ENCODE measurements at regions not wholly inside any gene's neighbourhood (a gene's known extent, or its start where the extent isn't known, plus 50 kb on each side); places are given as distances from the start of the nearest gene placed in this dataset.
"Not testable (repeated sequence)": the region's sequence is repeated elsewhere in the genome, so short reads cannot be mapped to it uniquely, and the experiment has no call there.

- DNase-seq (ENCODE audit: low read depth in 2 of 2), result no peak
These were observed 268.3 kb upstream of the ACTBL2 start for GRCh38 chr5:57750891-57751290.

- no peak for DNase-seq (ENCODE audit: low read depth in 2 of 2)
These were observed 267.7 kb upstream of the ACTBL2 start for GRCh38 chr5:57750282-57750681.

- DNase-seq (ENCODE audit: low read depth in 2 of 2), result no peak
These were observed 266.8 kb upstream of the ACTBL2 start for GRCh38 chr5:57749396-57749795.

- DNase-seq (ENCODE audit: low read depth in 2 of 2), result no peak
These were observed 263.4 kb upstream of the ACTBL2 start for GRCh38 chr5:57745700-57746651.

GRCh38 chr5:57745029-57745428 lies 262.4 kb upstream of the ACTBL2 start:
- no peak for DNase-seq (ENCODE audit: low read depth in 2 of 2)

- no peak for DNase-seq (ENCODE audit: low read depth in 2 of 2)
These were observed 258.7 kb upstream of the ACTBL2 start for GRCh38 chr5:57741336-57741735.

GRCh38 chr5:57738787-57739186 lies 256.2 kb upstream of the ACTBL2 start:
- DNase-seq (ENCODE audit: low read depth in 2 of 2), result no peak

GRCh38 chr5:57738301-57738700 lies 255.7 kb upstream of the ACTBL2 start:
- DNase-seq (ENCODE audit: low read depth in 2 of 2), result no peak

- no peak for DNase-seq (ENCODE audit: low read depth in 2 of 2)
These were observed 254.1 kb upstream of the ACTBL2 start for GRCh38 chr5:57736716-57737115.

GRCh38 chr5:57735279-57736153 lies 252.9 kb upstream of the ACTBL2 start:
- DNase-seq (ENCODE audit: low read depth in 2 of 2), result not testable (repeated sequence)

- DNase-seq (ENCODE audit: low read depth in 2 of 2), result no peak
These were observed 251.7 kb upstream of the ACTBL2 start for GRCh38 chr5:57734296-57734695.

GRCh38 chr5:57727591-57727990 lies 245.0 kb upstream of the ACTBL2 start:
- no peak for DNase-seq (ENCODE audit: low read depth in 2 of 2)

- no peak for DNase-seq (ENCODE audit: low read depth in 2 of 2)
These were observed 243.3 kb upstream of the ACTBL2 start for GRCh38 chr5:57725658-57726504.

- no peak for DNase-seq (ENCODE audit: low read depth in 2 of 2)
These were observed 242.2 kb upstream of the ACTBL2 start for GRCh38 chr5:57724836-57725235.

GRCh38 chr5:57721226-57721625 lies 238.6 kb upstream of the ACTBL2 start:
- no peak for DNase-seq (ENCODE audit: low read depth in 2 of 2)

GRCh38 chr5:57720656-57721055 lies 238.0 kb upstream of the ACTBL2 start:
- no peak for DNase-seq (ENCODE audit: low read depth in 2 of 2)

- DNase-seq (ENCODE audit: low read depth in 2 of 2), result no peak
These were observed 236.6 kb upstream of the ACTBL2 start for GRCh38 chr5:57719216-57719615.

GRCh38 chr5:57718155-57718554 lies 235.5 kb upstream of the ACTBL2 start:
- DNase-seq (ENCODE audit: low read depth in 2 of 2), result no peak

- no peak for DNase-seq (ENCODE audit: low read depth in 2 of 2)
These were observed 234.9 kb upstream of the ACTBL2 start for GRCh38 chr5:57717555-57717954.

GRCh38 chr5:57716661-57717060 lies 234.1 kb upstream of the ACTBL2 start:
- no peak for DNase-seq (ENCODE audit: low read depth in 2 of 2)

GRCh38 chr5:57715296-57715695 lies 232.7 kb upstream of the ACTBL2 start:
- DNase-seq (ENCODE audit: low read depth in 2 of 2), result no peak

GRCh38 chr5:57713535-57713934 lies 230.9 kb upstream of the ACTBL2 start:
- not testable (repeated sequence) for DNase-seq (ENCODE audit: low read depth in 2 of 2)
